Cardiac muscle cell (in vitro differentiated cells and primary cell): ENCODE measurements at regions not wholly inside any gene's neighbourhood (a gene's known extent, or its start where the extent isn't known, plus 50 kb on each side); places are given as distances from the start of the nearest gene placed in this dataset.

ENCODE experiments used
- DNase-seq, 2 donors: peaks; one replicate each; pipeline versions ENCODE4 v3.0.0 to v3.0.0-alpha.2; 2010 to 2017; ENCODE audit warnings: low read depth in 1 of 2, low spot score in 1 of 2
- H3K27ac ChIP-seq: fragments of 200-600 bp; sonication (generic); 2 replicates; pipeline ENCODE4 v1.5.1; 2016
- H3K27me3 ChIP-seq: fragments of 200-600 bp; sonication (generic); 2 replicates; pipeline ENCODE4 v1.6.0; 2016; ENCODE audit warnings: control low read depth
- H3K36me3 ChIP-seq: fragments of 200-600 bp; sonication (generic); 2 replicates; pipeline ENCODE4 v1.5.1; 2016; ENCODE audit warnings: control low read depth
- H3K4me1 ChIP-seq: fragments of 200-600 bp; sonication (generic); 2 replicates; pipeline ENCODE4 v1.8.1; 2017; ENCODE audit warnings: low read depth, mild to moderate bottlenecking, mixed run types
- H3K4me3 ChIP-seq: fragments of 200-600 bp; sonication (generic); 2 replicates; pipeline ENCODE4 v1.5.1; 2016; ENCODE audit warnings: mild to moderate bottlenecking
- H3K9me3 ChIP-seq: fragments of 200-600 bp; sonication (generic); 2 replicates; pipeline ENCODE4 v1.5.1; 2017; ENCODE audit warnings: low read depth, mild to moderate bottlenecking, control low read depth
- TF ChIP-seq, protein P1 (sequence below): IDR thresholded peaks from 2 replicates; pipeline ENCODE4 v1.5.1; 2012; ENCODE audit warnings: low read depth, mild to moderate bottlenecking, low read length

DNA sequence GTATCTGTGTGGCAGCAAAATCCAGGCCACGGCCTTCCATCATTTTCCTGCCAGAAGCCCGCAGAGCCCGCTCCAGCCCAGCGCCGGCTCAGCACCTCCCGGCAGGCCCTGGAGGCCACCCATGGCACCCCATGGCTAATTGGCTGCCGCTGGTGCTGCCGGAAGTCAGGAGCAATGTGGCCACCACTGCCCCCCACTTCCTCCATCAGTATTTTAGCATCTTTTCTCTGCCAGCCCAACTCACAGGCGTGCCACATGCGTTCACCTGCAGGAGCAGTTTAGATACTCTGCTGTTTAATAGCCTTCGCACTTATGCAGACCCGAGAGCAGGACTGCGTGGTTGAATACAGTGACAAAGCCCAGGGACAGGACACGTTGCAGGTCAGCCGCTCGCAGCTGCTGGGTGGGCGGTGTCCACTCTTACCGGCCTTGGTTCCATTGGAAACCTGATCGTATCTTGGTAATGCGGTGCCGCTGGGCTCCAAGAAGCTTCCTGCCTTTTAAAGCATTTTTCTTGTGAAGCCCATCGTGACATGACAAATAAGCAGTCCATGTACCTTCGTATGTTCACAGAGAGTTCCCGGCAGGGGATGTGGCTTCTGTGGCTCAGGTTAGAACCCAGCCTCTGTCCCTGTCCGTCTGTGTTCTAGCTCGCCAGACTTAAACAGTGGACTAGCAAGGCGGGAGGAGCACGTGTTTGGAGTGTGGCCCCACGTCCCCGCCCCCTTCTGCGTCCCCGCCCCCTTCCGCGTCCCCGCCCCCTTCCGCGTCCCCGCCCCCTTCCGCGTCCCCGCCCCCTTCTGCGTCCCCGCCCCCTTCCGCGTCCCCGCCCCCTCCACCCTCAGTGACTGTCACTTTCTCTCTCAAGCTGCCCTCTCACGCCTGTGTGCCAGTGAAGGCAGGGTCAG, 162.0 kb upstream of the SOX1 start:
- TF ChIP-seq, protein P1, sequence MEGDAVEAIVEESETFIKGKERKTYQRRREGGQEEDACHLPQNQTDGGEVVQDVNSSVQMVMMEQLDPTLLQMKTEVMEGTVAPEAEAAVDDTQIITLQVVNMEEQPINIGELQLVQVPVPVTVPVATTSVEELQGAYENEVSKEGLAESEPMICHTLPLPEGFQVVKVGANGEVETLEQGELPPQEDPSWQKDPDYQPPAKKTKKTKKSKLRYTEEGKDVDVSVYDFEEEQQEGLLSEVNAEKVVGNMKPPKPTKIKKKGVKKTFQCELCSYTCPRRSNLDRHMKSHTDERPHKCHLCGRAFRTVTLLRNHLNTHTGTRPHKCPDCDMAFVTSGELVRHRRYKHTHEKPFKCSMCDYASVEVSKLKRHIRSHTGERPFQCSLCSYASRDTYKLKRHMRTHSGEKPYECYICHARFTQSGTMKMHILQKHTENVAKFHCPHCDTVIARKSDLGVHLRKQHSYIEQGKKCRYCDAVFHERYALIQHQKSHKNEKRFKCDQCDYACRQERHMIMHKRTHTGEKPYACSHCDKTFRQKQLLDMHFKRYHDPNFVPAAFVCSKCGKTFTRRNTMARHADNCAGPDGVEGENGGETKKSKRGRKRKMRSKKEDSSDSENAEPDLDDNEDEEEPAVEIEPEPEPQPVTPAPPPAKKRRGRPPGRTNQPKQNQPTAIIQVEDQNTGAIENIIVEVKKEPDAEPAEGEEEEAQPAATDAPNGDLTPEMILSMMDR, result no peak
- H3K36me3 ChIP-seq, result no peaks in the 10 kb centered on the region
- H3K4me3 ChIP-seq, result no peak overlapping the region
- H3K4me1 ChIP-seq, result no peaks in the 10 kb centered on the region
- no peak overlapping the region for H3K27ac ChIP-seq
- no peak for DNase-seq
- no peaks in the 10 kb centered on the region for H3K9me3 ChIP-seq
- peaks cover 22% of the 10 kb centered on the region for H3K27me3 ChIP-seq

- no peak for DNase-seq
- Histone ChIP-seq H3K27me3 (peaks cover 24% of the 10 kb centered on the region), H3K4me1 (no peaks in the 10 kb centered on the region), H3K36me3 (no peaks in the 10 kb centered on the region), H3K9me3 (no peaks in the 10 kb centered on the region), H3K4me3 (no peak overlapping the region), H3K27ac (no peak overlapping the region)
- TF ChIP-seq, protein P1, result no peak
These were observed 161.4 kb upstream of the SOX1 start for GRCh38 chr13:111905609-111905945.

- Histone ChIP-seq H3K36me3 (no peaks in the 10 kb centered on the region), H3K27ac (no peak overlapping the region), H3K27me3 (peaks cover 31% of the 10 kb centered on the region), H3K9me3 (no peaks in the 10 kb centered on the region), H3K4me1 (no peaks in the 10 kb centered on the region), H3K4me3 (no peak overlapping the region)
- TF ChIP-seq, protein P1, result no peak
- no peak for DNase-seq
These were observed 160.6 kb upstream of the SOX1 start for GRCh38 chr13:111906306-111906705.

DNA sequence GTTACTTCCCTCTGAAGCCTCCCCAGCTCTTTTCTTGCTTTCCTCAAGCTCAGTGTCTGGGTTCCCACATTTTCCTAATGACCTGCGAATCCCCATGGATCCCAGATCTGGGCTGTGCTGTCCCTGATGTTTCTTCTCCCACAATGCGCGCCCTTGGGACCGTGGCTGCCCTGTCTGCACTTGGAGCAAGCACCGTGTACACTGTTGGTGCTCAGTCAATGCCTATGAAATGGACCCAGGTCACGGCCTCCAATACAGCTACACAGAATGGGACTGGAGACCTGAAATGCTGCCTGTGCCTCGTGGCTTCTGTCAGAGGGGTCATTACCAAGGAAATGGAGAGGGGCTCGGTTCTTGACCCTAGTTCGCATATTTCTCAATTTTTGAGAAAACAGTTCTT, 160.1 kb upstream of the SOX1 start:
- no peak overlapping the region for H3K27ac ChIP-seq
- H3K27me3 ChIP-seq, result peaks cover 29% of the 10 kb centered on the region
- no peaks in the 10 kb centered on the region for H3K4me1 ChIP-seq
- DNase-seq, result no peak
- no peaks in the 10 kb centered on the region for H3K36me3 ChIP-seq
- TF ChIP-seq, protein P1, result no peak
- H3K9me3 ChIP-seq, result no peaks in the 10 kb centered on the region
- H3K4me3 ChIP-seq, result no peak overlapping the region

GRCh38 chr13:111907341-111907880, 159.5 kb upstream of the SOX1 start:
- TF ChIP-seq, protein P1, result no peak
- Histone ChIP-seq H3K27me3 (peaks cover 28% of the 10 kb centered on the region), H3K36me3 (no peaks in the 10 kb centered on the region), H3K27ac (no peak overlapping the region), H3K4me1 (no peaks in the 10 kb centered on the region), H3K4me3 (no peak overlapping the region), H3K9me3 (no peaks in the 10 kb centered on the region)
- no peak for DNase-seq
